Suprapubic skin (tissue), 4 donors: ENCODE measurements at regions not wholly inside any gene's neighbourhood (a gene's known extent, or its start where the extent isn't known, plus 50 kb on each side); places are given as distances from the start of the nearest gene placed in this dataset.

Source experiments
- DNase-seq, 2 donors: peaks; one replicate each; pipeline ENCODE4 v3.0.0-alpha.2; 2019; ENCODE audit warnings: low spot score in 2 of 2
- H3K27ac ChIP-seq: fragments of 200-600 bp; sonication (generic); one replicate; pipeline ENCODE4 v1.5.1; 2019
- H3K27me3 ChIP-seq: fragments of 200-600 bp; sonication (generic); one replicate; pipeline ENCODE4 v1.5.1; 2019
- H3K36me3 ChIP-seq: fragments of 200-600 bp; sonication (generic); one replicate; pipeline ENCODE4 v1.5.1; 2019
- H3K4me1 ChIP-seq: fragments of 200-600 bp; sonication (generic); one replicate; pipeline ENCODE4 v1.5.1; 2019
- H3K4me3 ChIP-seq: fragments of 200-600 bp; sonication (generic); one replicate; pipeline ENCODE4 v1.5.1; 2019; ENCODE audit warnings: mild to moderate bottlenecking
- H3K9me3 ChIP-seq: fragments of 200-600 bp; sonication (generic); one replicate; pipeline ENCODE4 v1.5.1; 2019
- CTCF ChIP-seq, 2 donors: fragments of 200-600 bp in 1 of 2; fragments of 450-650 bp in 1 of 2; sonication (generic) in 1 of 2; IDR thresholded peaks; one replicate each; pipeline ENCODE4 v1.5.1; 2016 to 2019; ENCODE audit warnings: antibody characterized with exemption in 2 of 2, mild to moderate bottlenecking in 1 of 2, moderate library complexity in 1 of 2
- EP300 ChIP-seq: sonication (generic); formaldehyde crosslinking; IDR thresholded peaks from one replicate; pipeline ENCODE4 v1.6.1; 2017; ENCODE audit warnings: antibody characterized with exemption
- POLR2A ChIP-seq, 2 donors: fragments of 450-650 bp; IDR thresholded peaks; one replicate each; pipeline ENCODE4 v1.6.1; 2017; ENCODE audit warnings: antibody characterized with exemption in 2 of 2, mild to moderate bottlenecking in 2 of 2, moderate library complexity in 2 of 2
- POLR2AphosphoS5 ChIP-seq, 3 donors: sonication (generic); formaldehyde crosslinking; IDR thresholded peaks; one replicate each; pipeline ENCODE4 v1.6.1; 2017; ENCODE audit warnings: antibody characterized with exemption in 3 of 3
- WGBS: methylation state at CpG from one replicate; pipeline ENCODE4 v1.1.5; 2018; 5-methylcytosine and 5-hydroxymethylcytosine counted together

- no peak overlapping the region for H3K4me3 ChIP-seq
- H3K36me3 ChIP-seq: no peaks in the 10 kb centered on the region
- WGBS: 84% methylated on average over 11 of the region's 11 CpGs
- no peak overlapping the region for H3K27ac ChIP-seq
- TF ChIP-seq CTCF (IDR thresholded peaks at IDR 0.05): no peak
- no peak for TF ChIP-seq EP300
- TF ChIP-seq POLR2AphosphoS5 (IDR thresholded peaks at IDR 0.05): no peak
- no peak for TF ChIP-seq POLR2A (IDR thresholded peaks at IDR 0.05)
- no peaks in the 10 kb centered on the region for H3K4me1 ChIP-seq
- DNase-seq: no peak
- no peaks in the 10 kb centered on the region for H3K27me3 ChIP-seq
- no peaks in the 10 kb centered on the region for H3K9me3 ChIP-seq
These were observed 362.8 kb upstream of the FOXK1 start for GRCh38 chr7:4319280-4319679.

GRCh38 chr7:4325732-4326131, 356.4 kb upstream of the FOXK1 start:
- DNase-seq: no peak

GRCh38 chr7:4331711-4332110, 350.4 kb upstream of the FOXK1 start:
- no peaks in the 10 kb centered on the region for H3K27me3 ChIP-seq
- TF ChIP-seq POLR2AphosphoS5 (IDR thresholded peaks at IDR 0.05): no peak
- no peak for TF ChIP-seq CTCF (IDR thresholded peaks at IDR 0.05)
- H3K27ac ChIP-seq: no peak overlapping the region
- H3K9me3 ChIP-seq: no peaks in the 10 kb centered on the region
- 87% methylated on average over 8 of the region's 8 CpGs for WGBS
- H3K4me3 ChIP-seq: no peak overlapping the region
- no peak for DNase-seq
- no peaks in the 10 kb centered on the region for H3K4me1 ChIP-seq
- H3K36me3 ChIP-seq: no peaks in the 10 kb centered on the region

More at GRCh38 chr7:4325732-4326131, 356.4 kb upstream of the FOXK1 start:
- H3K9me3 ChIP-seq: no peaks in the 10 kb centered on the region
- WGBS: 84% methylated on average over 8 of the region's 8 CpGs
- no peak overlapping the region for H3K4me3 ChIP-seq
- no peaks in the 10 kb centered on the region for H3K4me1 ChIP-seq
- H3K36me3 ChIP-seq: no peaks in the 10 kb centered on the region
- no peaks in the 10 kb centered on the region for H3K27me3 ChIP-seq
- H3K27ac ChIP-seq: no peak overlapping the region
- TF ChIP-seq EP300: no peak

- H3K36me3 ChIP-seq: no peaks in the 10 kb centered on the region
- no peak overlapping the region for H3K27ac ChIP-seq
- no peaks in the 10 kb centered on the region for H3K27me3 ChIP-seq
- H3K4me1 ChIP-seq: no peaks in the 10 kb centered on the region
- H3K9me3 ChIP-seq: no peaks in the 10 kb centered on the region
- no peak for DNase-seq
- TF ChIP-seq CTCF (IDR thresholded peaks at IDR 0.05) (no peak), POLR2AphosphoS5 (IDR thresholded peaks at IDR 0.05) (no peak), EP300 (no peak), POLR2A (IDR thresholded peaks at IDR 0.05) (no peak)
- no peak overlapping the region for H3K4me3 ChIP-seq
- 87% methylated on average over 7 of the region's 7 CpGs for WGBS
These were observed 343.5 kb upstream of the FOXK1 start for GRCh38 chr7:4338556-4338955.

GRCh38 chr7:4343272-4344247, 338.5 kb upstream of the FOXK1 start:
- peak in 1 of 2 donors; percentile 24 for DNase-seq

More at GRCh38 chr7:4343272-4344247, 338.5 kb upstream of the FOXK1 start:
- Histone ChIP-seq H3K36me3 (no peaks in the 10 kb centered on the region), H3K27ac (no peak overlapping the region), H3K4me3 (no peak overlapping the region), H3K9me3 (no peaks in the 10 kb centered on the region), H3K4me1 (no peaks in the 10 kb centered on the region), H3K27me3 (no peaks in the 10 kb centered on the region)
- TF ChIP-seq EP300 (no peak), POLR2A (IDR thresholded peaks at IDR 0.05) (no peak), CTCF (IDR thresholded peaks at IDR 0.05) (no peak), POLR2AphosphoS5 (IDR thresholded peaks at IDR 0.05) (no peak)
- 69% methylated on average over 24 of the region's 24 CpGs for WGBS
